ENCODE measurements at regions not wholly inside any gene's neighbourhood (a gene's known extent, or its start where the extent isn't known, plus 50 kb on each side); places are given as distances from the start of the nearest gene placed in this dataset.

DNA sequence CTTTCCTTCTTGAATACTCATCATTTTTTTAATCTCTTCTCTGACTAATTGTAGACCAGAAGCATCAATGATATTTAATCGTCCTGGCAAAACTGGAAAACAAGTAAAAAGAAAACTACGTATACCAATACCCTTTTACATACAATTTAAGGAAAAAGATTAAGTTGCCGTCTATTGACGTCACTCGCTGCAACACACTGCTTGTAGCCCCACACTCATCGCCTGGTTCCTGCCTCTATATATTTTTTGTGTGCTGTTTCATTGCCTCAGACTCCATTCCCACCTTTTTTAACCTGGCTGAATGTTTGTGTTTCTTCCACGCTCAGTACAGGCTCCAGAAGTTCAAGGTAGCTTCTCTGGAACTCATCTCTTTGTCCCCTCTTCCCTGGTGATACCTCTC, 536.2 kb downstream of the METTL4 start:
- TF ChIP-seq, protein P1, sequence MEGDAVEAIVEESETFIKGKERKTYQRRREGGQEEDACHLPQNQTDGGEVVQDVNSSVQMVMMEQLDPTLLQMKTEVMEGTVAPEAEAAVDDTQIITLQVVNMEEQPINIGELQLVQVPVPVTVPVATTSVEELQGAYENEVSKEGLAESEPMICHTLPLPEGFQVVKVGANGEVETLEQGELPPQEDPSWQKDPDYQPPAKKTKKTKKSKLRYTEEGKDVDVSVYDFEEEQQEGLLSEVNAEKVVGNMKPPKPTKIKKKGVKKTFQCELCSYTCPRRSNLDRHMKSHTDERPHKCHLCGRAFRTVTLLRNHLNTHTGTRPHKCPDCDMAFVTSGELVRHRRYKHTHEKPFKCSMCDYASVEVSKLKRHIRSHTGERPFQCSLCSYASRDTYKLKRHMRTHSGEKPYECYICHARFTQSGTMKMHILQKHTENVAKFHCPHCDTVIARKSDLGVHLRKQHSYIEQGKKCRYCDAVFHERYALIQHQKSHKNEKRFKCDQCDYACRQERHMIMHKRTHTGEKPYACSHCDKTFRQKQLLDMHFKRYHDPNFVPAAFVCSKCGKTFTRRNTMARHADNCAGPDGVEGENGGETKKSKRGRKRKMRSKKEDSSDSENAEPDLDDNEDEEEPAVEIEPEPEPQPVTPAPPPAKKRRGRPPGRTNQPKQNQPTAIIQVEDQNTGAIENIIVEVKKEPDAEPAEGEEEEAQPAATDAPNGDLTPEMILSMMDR (IDR thresholded peaks at IDR 0.05; ENCODE audit: extremely low read depth, insufficient read depth, missing control alignments), result no peak
- DNase-seq (ENCODE audit: low spot score), result no peak
- in situ Hi-C loops (cut with MboI; ENCODE audit: low pct_unique_long_range_greater_than_20kb, low sequenced_read_pairs, unreplicated experiment), result no loop called here

DNA sequence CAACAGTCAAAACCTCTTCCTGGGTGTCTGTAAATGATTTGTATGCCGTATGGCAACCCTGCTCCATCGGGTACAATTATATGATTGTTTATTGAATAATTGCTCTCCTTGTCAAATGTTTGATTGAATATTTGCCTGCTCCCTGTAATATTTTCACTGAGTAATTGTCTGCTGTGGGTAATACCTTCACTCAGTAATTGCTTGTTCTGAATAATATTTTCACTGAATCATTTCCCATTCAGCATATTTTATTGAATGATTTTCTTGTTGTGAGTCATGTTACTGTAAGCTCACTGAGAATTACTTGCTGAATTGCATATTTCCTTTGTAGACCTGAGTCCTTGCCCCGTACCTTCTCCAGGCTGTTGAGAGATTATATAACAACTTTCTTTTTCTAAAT, 535.2 kb downstream of the METTL4 start:
- TF ChIP-seq, protein P1 (IDR thresholded peaks at IDR 0.05; ENCODE audit: extremely low read depth, insufficient read depth, missing control alignments), result no peak
- DNase-seq (ENCODE audit: low spot score), result no peak
- in situ Hi-C loops (cut with MboI; ENCODE audit: low pct_unique_long_range_greater_than_20kb, low sequenced_read_pairs, unreplicated experiment), result no loop called here

DNA sequence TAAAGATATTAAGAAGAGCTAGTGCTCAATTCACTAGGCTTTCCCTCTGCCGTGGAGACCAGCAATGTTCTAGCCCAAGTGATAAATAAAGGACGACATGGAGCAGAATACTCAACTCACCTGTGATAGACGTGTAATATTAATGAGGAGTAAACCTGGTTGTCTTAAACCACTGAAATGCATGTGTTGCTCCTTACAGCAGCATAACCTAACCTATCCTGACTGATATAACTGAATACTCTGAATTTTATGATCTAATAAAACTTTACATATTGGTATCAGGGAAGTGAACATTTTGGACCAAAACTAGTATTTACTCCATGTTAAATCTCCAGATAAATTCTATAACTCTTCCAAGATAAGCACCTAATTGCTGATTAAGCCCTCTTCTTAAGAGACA, 531.0 kb downstream of the METTL4 start:
- TF ChIP-seq, protein P1 (IDR thresholded peaks at IDR 0.05; ENCODE audit: extremely low read depth, insufficient read depth, missing control alignments), result no peak
- DNase-seq (ENCODE audit: low spot score), result no peak
- in situ Hi-C loops (cut with MboI; ENCODE audit: low pct_unique_long_range_greater_than_20kb, low sequenced_read_pairs, unreplicated experiment), result no loop called here

DNA sequence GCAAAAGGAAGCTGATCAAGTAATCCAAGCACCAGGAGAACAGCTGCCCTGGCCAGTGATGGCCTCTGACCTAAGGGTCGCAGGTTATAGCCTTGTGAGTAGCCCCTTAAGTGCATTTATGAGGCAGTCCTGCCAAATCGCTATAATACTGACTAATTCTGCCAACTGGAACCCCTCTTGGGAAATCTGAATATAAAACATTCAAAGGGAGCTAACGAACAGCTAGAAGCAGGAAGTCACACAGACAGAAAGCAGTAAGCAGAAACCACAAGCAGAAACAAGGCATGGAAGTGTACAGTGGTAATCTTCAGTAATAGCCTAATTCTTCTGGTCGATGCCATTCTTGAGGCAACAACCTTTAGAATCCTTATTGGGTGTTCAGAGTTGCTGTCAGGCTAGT, 521.3 kb downstream of the METTL4 start:
- no peak for DNase-seq (ENCODE audit: low spot score)
- in situ Hi-C loops (cut with MboI; ENCODE audit: low pct_unique_long_range_greater_than_20kb, low sequenced_read_pairs, unreplicated experiment), result no loop called here
- TF ChIP-seq, protein P1 (IDR thresholded peaks at IDR 0.05; ENCODE audit: extremely low read depth, insufficient read depth, missing control alignments), result no peak

DNA sequence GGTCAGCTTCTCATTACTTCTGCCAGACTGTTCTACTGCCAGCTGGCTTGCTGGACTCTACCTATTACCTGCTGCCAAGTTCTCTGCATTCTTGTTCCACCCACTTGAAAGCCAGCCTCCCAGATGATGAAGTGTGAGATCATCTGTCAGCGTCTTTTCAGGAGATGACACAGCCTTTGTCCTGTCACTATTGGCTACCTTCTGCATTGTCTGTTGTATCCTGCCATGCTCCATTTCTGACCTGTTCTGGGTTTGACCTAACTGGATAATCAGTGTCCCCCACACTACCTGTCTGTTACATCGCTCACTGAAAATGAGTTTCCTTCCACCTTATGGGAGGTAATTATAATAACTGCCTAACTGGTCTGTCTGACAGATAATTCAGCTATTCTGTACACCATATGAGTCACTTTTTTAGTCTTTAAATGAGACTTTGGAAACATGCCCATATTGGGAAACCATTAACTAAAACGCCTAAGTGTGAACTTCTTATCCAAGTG, 520.6 kb downstream of the METTL4 start:
- TF ChIP-seq, protein P1 (IDR thresholded peaks at IDR 0.05; ENCODE audit: extremely low read depth, insufficient read depth, missing control alignments), result no peak
- in situ Hi-C loops (cut with MboI; ENCODE audit: low pct_unique_long_range_greater_than_20kb, low sequenced_read_pairs, unreplicated experiment), result no loop called here
- DNase-seq (ENCODE audit: low spot score), result no peak

DNA sequence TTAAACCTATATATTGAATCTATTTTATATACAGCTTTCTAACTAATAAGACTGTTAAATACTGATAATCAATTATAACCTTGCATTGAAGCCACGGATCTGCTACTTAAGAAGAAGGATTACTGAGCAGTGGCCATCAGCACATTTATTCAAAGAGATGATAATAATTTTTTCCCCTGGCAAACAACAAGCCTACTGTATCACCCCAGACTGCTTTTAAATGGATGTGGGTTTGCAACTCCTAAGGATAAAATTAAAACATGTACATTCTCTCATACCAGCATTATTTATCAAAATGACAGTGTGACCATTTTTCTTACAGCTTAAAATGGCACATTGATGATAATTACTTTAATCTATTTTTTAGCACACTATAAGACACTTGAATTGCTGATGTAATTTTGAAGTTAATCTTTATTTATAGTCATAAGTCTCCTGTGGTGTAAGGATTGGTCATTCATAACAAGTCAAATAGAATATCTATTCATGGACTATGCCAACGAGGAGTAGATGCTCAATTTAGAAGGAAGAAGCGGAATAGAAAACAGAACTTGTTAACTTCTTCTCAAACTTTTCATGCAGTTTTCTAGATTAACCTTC, 517.7 kb downstream of the METTL4 start:
- TF ChIP-seq, protein P1 (IDR thresholded peaks at IDR 0.05; ENCODE audit: extremely low read depth, insufficient read depth, missing control alignments), result no peak
- DNase-seq (ENCODE audit: low spot score), result no peak
- in situ Hi-C loops (cut with MboI; ENCODE audit: low pct_unique_long_range_greater_than_20kb, low sequenced_read_pairs, unreplicated experiment), result no loop called here

Measured in GM13977 (cell line).